ENCODE measurements at regions not wholly inside any gene's neighbourhood (a gene's known extent, or its start where the extent isn't known, plus 50 kb on each side); places are given as distances from the start of the nearest gene placed in this dataset.
A peak's percentile ranks its signal among the peaks of the same experiment; 100 is the strongest.

GRCh38 chr15:72835294-72835890, 51.8 kb upstream of the ADPGK start:
- DNase-seq (ENCODE audit: low read depth, low spot score) = peak; percentile 48

GRCh38 chr15:72833561-72833960, 50.0 kb upstream of the ADPGK start:
- no peak for DNase-seq (ENCODE audit: low read depth, low spot score)

All from iPS DF 19.7 (cell line).